ENCODE measurements at regions not wholly inside any gene's neighbourhood (a gene's known extent, or its start where the extent isn't known, plus 50 kb on each side); places are given as distances from the start of the nearest gene placed in this dataset.

DNA sequence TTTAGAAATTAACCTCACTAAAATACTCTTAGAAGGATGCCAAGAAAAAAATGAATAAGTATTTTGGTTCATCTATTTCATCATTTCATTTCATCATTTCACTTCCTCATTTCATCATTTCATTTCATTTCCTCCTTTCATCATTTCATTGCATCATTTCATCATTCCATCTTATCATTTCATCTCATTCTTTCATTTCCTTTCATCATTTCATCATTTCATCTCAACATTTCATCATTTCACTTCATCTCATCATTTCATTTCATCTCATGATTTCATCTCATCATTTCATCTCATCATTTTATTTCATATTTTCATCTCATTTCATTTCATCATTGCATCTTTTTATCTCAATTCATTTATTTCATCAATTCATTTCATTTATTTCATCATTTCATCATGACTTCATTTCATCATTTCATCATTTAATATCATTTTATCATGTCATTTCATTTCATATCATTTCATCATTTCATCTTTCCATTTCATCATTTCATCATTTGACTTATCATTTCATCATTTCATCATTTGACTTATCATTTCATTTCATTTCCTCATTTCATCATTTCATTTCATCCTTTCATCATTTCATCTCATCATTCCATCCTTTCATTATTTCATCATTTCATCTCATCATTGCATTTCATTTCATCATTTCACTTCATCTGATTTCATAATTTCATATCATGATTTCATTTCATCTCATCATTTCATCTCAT is 129.9 kb downstream of the ZNF92 start:
- TF ChIP-seq, protein P1, sequence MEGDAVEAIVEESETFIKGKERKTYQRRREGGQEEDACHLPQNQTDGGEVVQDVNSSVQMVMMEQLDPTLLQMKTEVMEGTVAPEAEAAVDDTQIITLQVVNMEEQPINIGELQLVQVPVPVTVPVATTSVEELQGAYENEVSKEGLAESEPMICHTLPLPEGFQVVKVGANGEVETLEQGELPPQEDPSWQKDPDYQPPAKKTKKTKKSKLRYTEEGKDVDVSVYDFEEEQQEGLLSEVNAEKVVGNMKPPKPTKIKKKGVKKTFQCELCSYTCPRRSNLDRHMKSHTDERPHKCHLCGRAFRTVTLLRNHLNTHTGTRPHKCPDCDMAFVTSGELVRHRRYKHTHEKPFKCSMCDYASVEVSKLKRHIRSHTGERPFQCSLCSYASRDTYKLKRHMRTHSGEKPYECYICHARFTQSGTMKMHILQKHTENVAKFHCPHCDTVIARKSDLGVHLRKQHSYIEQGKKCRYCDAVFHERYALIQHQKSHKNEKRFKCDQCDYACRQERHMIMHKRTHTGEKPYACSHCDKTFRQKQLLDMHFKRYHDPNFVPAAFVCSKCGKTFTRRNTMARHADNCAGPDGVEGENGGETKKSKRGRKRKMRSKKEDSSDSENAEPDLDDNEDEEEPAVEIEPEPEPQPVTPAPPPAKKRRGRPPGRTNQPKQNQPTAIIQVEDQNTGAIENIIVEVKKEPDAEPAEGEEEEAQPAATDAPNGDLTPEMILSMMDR (IDR thresholded peaks at IDR 0.05), result no peak
- no peak for TF ChIP-seq POLR2A (IDR thresholded peaks at IDR 0.05)
